ENCODE measurements at regions not wholly inside any gene's neighbourhood (a gene's known extent, or its start where the extent isn't known, plus 50 kb on each side); places are given as distances from the start of the nearest gene placed in this dataset.

GRCh38 chr1:8134546-8135235 is 108.6 kb upstream of the ERRFI1 start:
- H3K4me2 ChIP-seq (ENCODE audit: insufficient read depth in 1 of 2, low read depth in 2 of 2, low read length in 2 of 2), result no peak overlapping the region
- H3K23ac ChIP-seq (ENCODE audit: insufficient read length), result no peak overlapping the region
- H3K14ac ChIP-seq (ENCODE audit: insufficient read length), result no peak overlapping the region
- H3K9ac ChIP-seq (replicated peaks in 1 of 4; ENCODE audit: extremely low read depth in 1 of 4, low read depth in 3 of 4, low read length in 3 of 4), result no peak overlapping the region
- POLR2A ChIA-PET (ENCODE audit: partially characterized antibody), result interaction anchor here (0.8 kb wide), 1 partner anchor 9 kb away, joined by 3 read pairs; no protein-coding TSS in a partner anchor
- H3K56ac ChIP-seq (replicated peaks; ENCODE audit: insufficient read length, low read depth, low read length), result no peak overlapping the region
- H3K27me3 ChIP-seq (replicated peaks in 1 of 4; ENCODE audit: control insufficient read depth in 3 of 4, extremely low read depth in 1 of 4, insufficient read depth in 3 of 4, low read length in 3 of 4), result no peaks in the 10 kb centered on the region
- 92% methylated on average over 14 of the region's 14 CpGs; no CpG with 5 or more reads in 1 of the 2 experiments for WGBS, 2 experiments (ENCODE audit: extremely low coverage in 1 of 2, insufficient coverage in 1 of 2, insufficient read length in 1 of 2, insufficient replicate concordance in 2 of 2, low coverage in 1 of 2, low lambda C conversion rate in 2 of 2, missing lambda C conversion rate in 1 of 2)
- FAIRE-seq (no peak), DNase-seq (ENCODE audit: low read depth in 1 of 2, low spot score in 2 of 2) (no peak)
- H3K36me3 ChIP-seq (ENCODE audit: control insufficient read depth in 2 of 4, insufficient read depth in 4 of 4, low read length in 3 of 4), result no peaks in the 10 kb centered on the region
- no peak overlapping the region for H2BK20ac ChIP-seq (ENCODE audit: low read length)
- H2AK5ac ChIP-seq (ENCODE audit: low read depth, low read length), result no peak overlapping the region
- no peaks in the 10 kb centered on the region for H3K79me2 ChIP-seq (ENCODE audit: control insufficient read depth in 1 of 2, insufficient read depth in 2 of 2, low read length in 2 of 2)
- no peaks in the 10 kb centered on the region for H4K20me1 ChIP-seq (replicated peaks in 1 of 2; ENCODE audit: control insufficient read depth in 1 of 2, insufficient read depth in 2 of 2, low read length in 2 of 2)
- H2BK15ac ChIP-seq (ENCODE audit: low read length), result no peak overlapping the region
- H2BK120ac ChIP-seq (replicated peaks; ENCODE audit: low read depth, low read length), result no peak overlapping the region
- H3K23me2 ChIP-seq (ENCODE audit: low read depth, low read length), result no peaks in the 10 kb centered on the region
- no peak overlapping the region for H3K4me3 ChIP-seq (ENCODE audit: extremely low read depth in 1 of 4, insufficient read depth in 2 of 4, low read depth in 3 of 4, low read length in 4 of 4)
- no peaks in the 10 kb centered on the region for H3K9me3 ChIP-seq (ENCODE audit: insufficient read depth in 2 of 2, low read depth in 1 of 2, low read length in 1 of 2)
- H3K79me1 ChIP-seq (ENCODE audit: low read depth, low read length), result no peaks in the 10 kb centered on the region
- no peak overlapping the region for H2BK5ac ChIP-seq (ENCODE audit: low read depth, low read length)
- H2BK12ac ChIP-seq (ENCODE audit: low read depth, low read length), result peak overlapping the region; percentile 69; the same call in 1 of the 2 replicates
- no peak overlapping the region for H4K8ac ChIP-seq (ENCODE audit: extremely low read depth, insufficient read depth, low read length)
- H4K91ac ChIP-seq (replicated peaks; ENCODE audit: insufficient read length, low read length), result no peak overlapping the region
- TF ChIP-seq CBX5 (IDR thresholded peaks at IDR 0.05; ENCODE audit: low read depth, low read length) (no peak), SP1 (IDR thresholded peaks at IDR 0.05; ENCODE audit: low read depth, low read length) (no peak), RAD21 (IDR thresholded peaks at IDR 0.05 in 1 of 2, conservative IDR thresholded peaks at IDR 0.05 in 1 of 2; ENCODE audit: low read depth in 2 of 2, low read length in 2 of 2) (no peak), RNF2 (IDR thresholded peaks at IDR 0.05; ENCODE audit: borderline replicate concordance, low read depth, low read length, missing control alignments, poor library complexity, severe bottlenecking) (no peak), TEAD4 (IDR thresholded peaks at IDR 0.05; ENCODE audit: low read depth, low read length) (no peak), SIRT6 (IDR thresholded peaks at IDR 0.05; ENCODE audit: low read length) (no peak), POLR2A (IDR thresholded peaks at IDR 0.05; ENCODE audit: control extremely low read depth in 1 of 2, low read depth in 2 of 2, low read length in 2 of 2) (no peak), RFX5 (IDR thresholded peaks at IDR 0.05; ENCODE audit: borderline replicate concordance, low read depth, low read length) (no peak)
- no peak overlapping the region for H4K5ac ChIP-seq (ENCODE audit: insufficient read length, low read depth, low read length)
- H3K18ac ChIP-seq (ENCODE audit: extremely low read depth, low read length), result no peak overlapping the region
- H3K4me1 ChIP-seq (replicated peaks in 1 of 4; ENCODE audit: control insufficient read depth in 3 of 4, insufficient read depth in 4 of 4, low read length in 3 of 4), result no peaks in the 10 kb centered on the region; a peak in 1 of 7 replicates
- no peak overlapping the region for H3K27ac ChIP-seq (ENCODE audit: low read depth, low read length)
- H2AFZ ChIP-seq (ENCODE audit: low read length), result peak overlapping the region; percentile 55; the same call in 1 of the 2 replicates
- CTCF ChIA-PET (ENCODE audit: partially characterized antibody), result interaction anchor here (0.8 to 2.2 kb wide), 4 partner anchors 11 to 159 kb away, joined by 3 to 7 read pairs (median 6); no protein-coding TSS in a partner anchor
- no peak overlapping the region for H3K4ac ChIP-seq (replicated peaks; ENCODE audit: insufficient read length, low read depth, low read length)

Measured in H1 (cell line).